ENCODE measurements at regions not wholly inside any gene's neighbourhood (a gene's known extent, or its start where the extent isn't known, plus 50 kb on each side); places are given as distances from the start of the nearest gene placed in this dataset.
"Not testable (repeated sequence)": the region's sequence is repeated elsewhere in the genome, so short reads cannot be mapped to it uniquely, and the experiment has no call there.

DNA sequence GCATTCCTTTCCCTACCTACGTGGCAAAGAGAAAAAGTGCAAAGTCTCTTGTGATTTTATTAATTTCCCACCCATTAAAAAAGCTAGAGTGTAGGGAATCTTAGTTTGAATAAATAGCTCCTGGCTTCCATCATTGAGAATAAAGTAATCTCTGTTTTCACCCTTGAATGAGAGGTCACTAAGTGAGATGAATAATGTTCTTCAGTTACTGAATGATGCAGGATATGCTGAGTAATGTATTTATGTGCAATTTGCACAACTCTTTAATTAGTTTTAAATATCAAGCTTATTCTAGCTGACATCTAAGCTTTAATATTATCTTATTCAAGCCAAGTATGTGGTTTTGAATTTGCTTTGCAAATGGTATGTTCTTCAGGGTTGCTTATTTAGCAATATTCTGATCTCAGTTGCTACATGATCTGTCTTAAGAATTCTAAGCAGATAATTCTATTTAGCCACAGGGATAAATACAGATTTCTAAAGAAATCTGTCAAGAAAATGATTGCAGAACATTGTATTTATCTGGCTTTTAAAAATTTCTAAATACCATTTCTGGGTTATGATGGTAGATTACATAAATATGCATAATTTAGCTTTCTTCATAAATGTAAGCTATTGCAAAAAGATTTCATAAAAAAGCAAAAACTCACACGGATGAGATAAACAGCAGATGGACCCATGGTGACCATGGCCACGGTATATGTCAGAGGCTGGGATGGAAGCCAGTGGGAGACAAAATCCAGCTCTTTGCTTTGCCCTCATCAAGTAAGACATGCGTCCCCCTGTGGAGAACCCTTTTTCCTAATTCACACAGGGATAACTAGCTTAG lies 141.0 kb downstream of the MACC1 start:
- H3K36me3 ChIP-seq (ENCODE audit: insufficient read depth, low read length), result no peaks in the 10 kb centered on the region
- no peaks in the 10 kb centered on the region for H4K20me1 ChIP-seq (ENCODE audit: insufficient read depth)
- H3K9ac ChIP-seq (ENCODE audit: low read length), result no peak overlapping the region
- no peak overlapping the region for H3K27ac ChIP-seq (ENCODE audit: low read length)
- no peak for TF ChIP-seq CTCF (IDR thresholded peaks at IDR 0.05; ENCODE audit: poor library complexity, severe bottlenecking)
- TF ChIP-seq MXI1 (conservative IDR thresholded peaks at IDR 0.05; ENCODE audit: poor library complexity, severe bottlenecking), result no peak
- TF ChIP-seq, protein P1, sequence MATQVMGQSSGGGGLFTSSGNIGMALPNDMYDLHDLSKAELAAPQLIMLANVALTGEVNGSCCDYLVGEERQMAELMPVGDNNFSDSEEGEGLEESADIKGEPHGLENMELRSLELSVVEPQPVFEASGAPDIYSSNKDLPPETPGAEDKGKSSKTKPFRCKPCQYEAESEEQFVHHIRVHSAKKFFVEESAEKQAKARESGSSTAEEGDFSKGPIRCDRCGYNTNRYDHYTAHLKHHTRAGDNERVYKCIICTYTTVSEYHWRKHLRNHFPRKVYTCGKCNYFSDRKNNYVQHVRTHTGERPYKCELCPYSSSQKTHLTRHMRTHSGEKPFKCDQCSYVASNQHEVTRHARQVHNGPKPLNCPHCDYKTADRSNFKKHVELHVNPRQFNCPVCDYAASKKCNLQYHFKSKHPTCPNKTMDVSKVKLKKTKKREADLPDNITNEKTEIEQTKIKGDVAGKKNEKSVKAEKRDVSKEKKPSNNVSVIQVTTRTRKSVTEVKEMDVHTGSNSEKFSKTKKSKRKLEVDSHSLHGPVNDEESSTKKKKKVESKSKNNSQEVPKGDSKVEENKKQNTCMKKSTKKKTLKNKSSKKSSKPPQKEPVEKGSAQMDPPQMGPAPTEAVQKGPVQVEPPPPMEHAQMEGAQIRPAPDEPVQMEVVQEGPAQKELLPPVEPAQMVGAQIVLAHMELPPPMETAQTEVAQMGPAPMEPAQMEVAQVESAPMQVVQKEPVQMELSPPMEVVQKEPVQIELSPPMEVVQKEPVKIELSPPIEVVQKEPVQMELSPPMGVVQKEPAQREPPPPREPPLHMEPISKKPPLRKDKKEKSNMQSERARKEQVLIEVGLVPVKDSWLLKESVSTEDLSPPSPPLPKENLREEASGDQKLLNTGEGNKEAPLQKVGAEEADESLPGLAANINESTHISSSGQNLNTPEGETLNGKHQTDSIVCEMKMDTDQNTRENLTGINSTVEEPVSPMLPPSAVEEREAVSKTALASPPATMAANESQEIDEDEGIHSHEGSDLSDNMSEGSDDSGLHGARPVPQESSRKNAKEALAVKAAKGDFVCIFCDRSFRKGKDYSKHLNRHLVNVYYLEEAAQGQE (IDR thresholded peaks at IDR 0.05; ENCODE audit: borderline replicate concordance), result no peak
- no peak overlapping the region for H3K4me2 ChIP-seq (ENCODE audit: low read length)
- no peaks in the 10 kb centered on the region for H3K9me2 ChIP-seq (ENCODE audit: insufficient read depth, low read length)
- H3K27me3 ChIP-seq (ENCODE audit: insufficient read depth, low read depth, low read length), result no peaks in the 10 kb centered on the region
- H3K4me3 ChIP-seq (ENCODE audit: low read length), result no peak overlapping the region
- no peaks in the 10 kb centered on the region for H3F3A ChIP-seq (ENCODE audit: insufficient read depth, low read length, poor library complexity, severe bottlenecking)
- H3K79me2 ChIP-seq (replicated peaks; ENCODE audit: insufficient read depth, low read length), result no peaks in the 10 kb centered on the region
- H2AFZ ChIP-seq (ENCODE audit: low read depth, low read length), result no peak overlapping the region
- no peaks in the 10 kb centered on the region for H3K9me3 ChIP-seq (ENCODE audit: low read length)

DNA sequence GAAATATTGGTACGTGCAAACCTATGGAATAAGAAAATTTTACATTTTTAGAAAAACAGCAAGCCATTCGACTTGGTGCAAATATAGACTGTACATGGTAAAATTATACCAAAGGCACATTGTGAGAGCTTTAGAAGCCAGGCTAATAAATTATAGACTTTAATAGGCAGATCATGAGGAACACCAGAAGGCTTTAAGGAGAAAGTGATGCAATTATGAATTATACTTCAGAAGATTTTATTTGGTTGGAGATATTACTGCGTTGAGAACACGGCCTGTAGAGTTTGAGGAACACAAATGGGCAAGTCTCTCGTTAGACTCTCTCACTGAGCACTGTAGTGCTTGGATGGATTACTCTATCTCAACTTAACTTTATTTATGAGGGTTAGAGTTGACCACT lies 141.7 kb downstream of the MACC1 start:
- H3K27ac ChIP-seq (ENCODE audit: low read length), result no peak overlapping the region
- no peaks in the 10 kb centered on the region for H3K27me3 ChIP-seq (ENCODE audit: insufficient read depth, low read depth, low read length)
- H3K9me2 ChIP-seq (ENCODE audit: insufficient read depth, low read length), result no peaks in the 10 kb centered on the region
- no peaks in the 10 kb centered on the region for H3K36me3 ChIP-seq (ENCODE audit: insufficient read depth, low read length)
- no peak overlapping the region for H3K4me3 ChIP-seq (ENCODE audit: low read length)
- no peak for TF ChIP-seq EZH2 (IDR thresholded peaks at IDR 0.05; ENCODE audit: borderline replicate concordance, insufficient read depth, low read length, poor library complexity, severe bottlenecking)
- no peak for TF ChIP-seq TAF1 (IDR thresholded peaks at IDR 0.05; ENCODE audit: low read depth)
- TF ChIP-seq MXI1 (conservative IDR thresholded peaks at IDR 0.05; ENCODE audit: poor library complexity, severe bottlenecking), result no peak
- no peak for TF ChIP-seq RAD21 (conservative IDR thresholded peaks at IDR 0.05)
- TF ChIP-seq EP300 (conservative IDR thresholded peaks at IDR 0.05; ENCODE audit: poor library complexity, severe bottlenecking), result no peak
- TF ChIP-seq, protein P1 (IDR thresholded peaks at IDR 0.05; ENCODE audit: borderline replicate concordance), result no peak
- no peak for TF ChIP-seq CTCF (IDR thresholded peaks at IDR 0.05; ENCODE audit: poor library complexity, severe bottlenecking)
- H4K20me1 ChIP-seq (ENCODE audit: insufficient read depth), result no peaks in the 10 kb centered on the region
- H3K79me2 ChIP-seq (replicated peaks; ENCODE audit: insufficient read depth, low read length), result no peaks in the 10 kb centered on the region
- no peaks in the 10 kb centered on the region for H3F3A ChIP-seq (ENCODE audit: insufficient read depth, low read length, poor library complexity, severe bottlenecking)
- H2AFZ ChIP-seq (ENCODE audit: low read depth, low read length), result no peak overlapping the region
- H3K9me3 ChIP-seq (ENCODE audit: low read length), result no peaks in the 10 kb centered on the region
- no peak overlapping the region for H3K9ac ChIP-seq (ENCODE audit: low read length)
- H3K4me2 ChIP-seq (ENCODE audit: low read length), result no peak overlapping the region

DNA sequence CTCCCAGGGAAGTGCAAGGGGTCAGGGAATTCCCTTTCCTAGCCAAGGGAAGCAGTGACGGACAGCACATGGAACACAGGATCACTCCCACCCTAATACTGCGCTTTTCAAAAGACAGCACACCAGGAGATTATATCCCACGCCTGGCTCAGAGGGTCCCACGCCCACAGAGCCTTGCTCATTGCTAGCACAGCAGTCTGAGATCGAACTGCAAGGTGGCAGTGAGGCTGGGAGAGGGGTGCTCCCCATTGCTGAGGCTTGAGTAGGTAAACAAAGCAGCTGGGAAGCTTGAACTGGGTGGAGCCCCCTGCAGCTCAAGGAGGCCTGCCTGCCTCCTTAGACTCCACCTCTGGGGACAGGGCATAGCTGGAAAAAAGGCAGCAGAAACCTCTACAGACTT lies 149.2 kb downstream of the MACC1 start:
- H3F3A ChIP-seq (ENCODE audit: insufficient read depth, low read length, poor library complexity, severe bottlenecking); H3K36me3 ChIP-seq (ENCODE audit: insufficient read depth, low read length); H3K4me2 ChIP-seq (ENCODE audit: low read length); H3K4me3 ChIP-seq (ENCODE audit: low read length); H3K9me2 ChIP-seq (ENCODE audit: insufficient read depth, low read length); H3K9ac ChIP-seq (ENCODE audit: low read length); H3K9me3 ChIP-seq (ENCODE audit: low read length); H4K20me1 ChIP-seq (ENCODE audit: insufficient read depth); H2AFZ ChIP-seq (ENCODE audit: low read depth, low read length); H3K79me2 ChIP-seq (replicated peaks; ENCODE audit: insufficient read depth, low read length); H3K27me3 ChIP-seq (ENCODE audit: insufficient read depth, low read depth, low read length); H3K27ac ChIP-seq (ENCODE audit: low read length): not testable (repeated sequence)

All from neural cell (in vitro differentiated cells).